Nephron (organoid): ENCODE measurements at regions not wholly inside any gene's neighbourhood (a gene's known extent, or its start where the extent isn't known, plus 50 kb on each side); places are given as distances from the start of the nearest gene placed in this dataset.

Experiments used
- H3K27ac Mint-ChIP-seq, 3 experiments: 2 replicates each; pipeline ENCODE4 v1.8.0; 2020; ENCODE audit warnings: mixed read lengths in 3 of 3, mild to moderate bottlenecking in 2 of 3, moderate library complexity in 1 of 3
- H3K27me3 Mint-ChIP-seq: 2 replicates; pipeline ENCODE4 v1.8.0; 2021; ENCODE audit warnings: low read depth, mild to moderate bottlenecking, moderate library complexity, mixed read lengths
- H3K36me3 Mint-ChIP-seq: 2 replicates; pipeline ENCODE4 v1.8.0; 2020; ENCODE audit warnings: low read depth, mixed read lengths
- H3K4me1 Mint-ChIP-seq: 2 replicates; pipeline ENCODE4 v1.8.0; 2020; ENCODE audit warnings: mixed read lengths
- H3K4me3 Mint-ChIP-seq, 3 experiments: 2 replicates each; pipeline ENCODE4 v1.8.0; 2020; ENCODE audit warnings: mild to moderate bottlenecking in 3 of 3, mixed read lengths in 3 of 3, moderate library complexity in 2 of 3
- H3K9me3 Mint-ChIP-seq: 2 replicates; pipeline ENCODE4 v1.8.0; 2020; ENCODE audit warnings: mixed read lengths
- TF ChIP-seq, protein P1 (sequence below), 3 experiments: fragments of 200-600 bp; sonication (generic); IDR thresholded peaks; one replicate each; pipeline ENCODE4 v1.5.0; 2021; ENCODE audit warnings: antibody characterized with exemption in 3 of 3; ENCODE audit not compliant: unreplicated experiment in 3 of 3

DNA sequence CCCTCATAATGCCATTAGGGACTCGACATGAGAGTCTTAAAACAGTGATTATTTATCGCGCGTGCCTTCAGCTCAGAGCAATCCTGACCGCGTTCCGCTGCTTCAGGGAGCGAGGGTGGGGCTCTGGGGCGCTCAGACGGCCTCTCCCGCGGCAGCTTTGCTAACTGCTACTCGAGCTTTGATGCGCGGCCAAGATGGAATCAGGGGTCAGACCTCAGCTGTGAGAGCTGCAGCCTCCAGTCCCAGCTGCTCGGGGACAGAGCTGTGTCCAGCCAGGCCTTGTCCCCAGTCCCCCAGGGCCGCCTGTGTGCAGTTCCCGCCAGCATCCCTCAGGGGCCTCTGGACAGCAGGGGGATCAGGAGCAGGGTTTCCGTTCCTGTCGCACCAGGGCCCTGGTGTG is 104.6 kb upstream of the TTC34 start:
- TF ChIP-seq, protein P1, sequence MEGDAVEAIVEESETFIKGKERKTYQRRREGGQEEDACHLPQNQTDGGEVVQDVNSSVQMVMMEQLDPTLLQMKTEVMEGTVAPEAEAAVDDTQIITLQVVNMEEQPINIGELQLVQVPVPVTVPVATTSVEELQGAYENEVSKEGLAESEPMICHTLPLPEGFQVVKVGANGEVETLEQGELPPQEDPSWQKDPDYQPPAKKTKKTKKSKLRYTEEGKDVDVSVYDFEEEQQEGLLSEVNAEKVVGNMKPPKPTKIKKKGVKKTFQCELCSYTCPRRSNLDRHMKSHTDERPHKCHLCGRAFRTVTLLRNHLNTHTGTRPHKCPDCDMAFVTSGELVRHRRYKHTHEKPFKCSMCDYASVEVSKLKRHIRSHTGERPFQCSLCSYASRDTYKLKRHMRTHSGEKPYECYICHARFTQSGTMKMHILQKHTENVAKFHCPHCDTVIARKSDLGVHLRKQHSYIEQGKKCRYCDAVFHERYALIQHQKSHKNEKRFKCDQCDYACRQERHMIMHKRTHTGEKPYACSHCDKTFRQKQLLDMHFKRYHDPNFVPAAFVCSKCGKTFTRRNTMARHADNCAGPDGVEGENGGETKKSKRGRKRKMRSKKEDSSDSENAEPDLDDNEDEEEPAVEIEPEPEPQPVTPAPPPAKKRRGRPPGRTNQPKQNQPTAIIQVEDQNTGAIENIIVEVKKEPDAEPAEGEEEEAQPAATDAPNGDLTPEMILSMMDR (IDR thresholded peaks at IDR 0.05; ENCODE audit: unreplicated experiment in 3 of 3): no peak
- H3K27me3 Mint-ChIP-seq: peaks cover 37% of the 10 kb centered on the region

DNA sequence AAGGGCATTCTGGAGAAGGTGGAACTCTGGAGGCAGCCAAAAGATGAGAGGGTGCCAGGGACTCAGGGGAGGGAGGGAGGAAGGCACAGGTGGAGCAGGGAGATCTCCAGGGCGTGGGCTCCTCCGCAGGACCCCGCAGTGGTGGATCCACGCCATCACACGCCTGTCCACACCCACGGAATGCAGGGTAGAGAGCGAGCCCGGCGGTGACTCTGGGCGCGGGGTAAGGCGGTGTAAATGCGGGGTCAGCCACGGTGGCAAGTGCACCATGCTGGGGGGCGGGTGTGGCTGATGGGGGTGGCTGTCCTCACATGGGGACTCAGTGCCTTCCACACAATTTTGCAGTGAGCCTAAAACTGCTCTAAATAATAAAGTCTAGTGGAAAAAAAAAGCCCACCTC is 105.1 kb upstream of the TTC34 start:
- Mint-ChIP-seq H3K36me3 (no peaks in the 10 kb centered on the region), H3K4me3 (no peak overlapping the region), H3K4me1 (peaks cover 4% of the 10 kb centered on the region), H3K9me3 (peaks cover 10% of the 10 kb centered on the region), H3K27me3 (peaks cover 34% of the 10 kb centered on the region), H3K27ac (no peak overlapping the region)
- TF ChIP-seq, protein P1 (IDR thresholded peaks at IDR 0.05; ENCODE audit: unreplicated experiment in 3 of 3): no peak

More for the DNA sequence above, 104.6 kb upstream of the TTC34 start:
- peaks cover 4% of the 10 kb centered on the region for H3K4me1 Mint-ChIP-seq
- H3K27ac Mint-ChIP-seq: no peak overlapping the region
- peak overlapping the region in 1 of 3 experiments; percentile 36 for H3K4me3 Mint-ChIP-seq
- peaks cover 10% of the 10 kb centered on the region for H3K9me3 Mint-ChIP-seq
- H3K36me3 Mint-ChIP-seq: no peaks in the 10 kb centered on the region

- peaks cover 10% of the 10 kb centered on the region for H3K9me3 Mint-ChIP-seq
- no peak overlapping the region for H3K27ac Mint-ChIP-seq
- no peak overlapping the region for H3K4me3 Mint-ChIP-seq
- H3K27me3 Mint-ChIP-seq: peaks cover 36% of the 10 kb centered on the region
- peaks cover 4% of the 10 kb centered on the region for H3K4me1 Mint-ChIP-seq
- H3K36me3 Mint-ChIP-seq: no peaks in the 10 kb centered on the region
- TF ChIP-seq, protein P1 (IDR thresholded peaks at IDR 0.05; ENCODE audit: unreplicated experiment in 3 of 3): no peak
These were observed 105.6 kb upstream of the TTC34 start for GRCh38 chr1:2907051-2907450.

GRCh38 chr1:2908081-2908480 is 106.6 kb upstream of the TTC34 start:
- peaks cover 32% of the 10 kb centered on the region for H3K27me3 Mint-ChIP-seq
- no peaks in the 10 kb centered on the region for H3K36me3 Mint-ChIP-seq
- H3K9me3 Mint-ChIP-seq: peaks cover 7% of the 10 kb centered on the region
- no peak overlapping the region for H3K4me3 Mint-ChIP-seq
- no peak overlapping the region for H3K27ac Mint-ChIP-seq
- TF ChIP-seq, protein P1 (IDR thresholded peaks at IDR 0.05; ENCODE audit: unreplicated experiment in 3 of 3): no peak
- peaks cover 4% of the 10 kb centered on the region for H3K4me1 Mint-ChIP-seq

DNA sequence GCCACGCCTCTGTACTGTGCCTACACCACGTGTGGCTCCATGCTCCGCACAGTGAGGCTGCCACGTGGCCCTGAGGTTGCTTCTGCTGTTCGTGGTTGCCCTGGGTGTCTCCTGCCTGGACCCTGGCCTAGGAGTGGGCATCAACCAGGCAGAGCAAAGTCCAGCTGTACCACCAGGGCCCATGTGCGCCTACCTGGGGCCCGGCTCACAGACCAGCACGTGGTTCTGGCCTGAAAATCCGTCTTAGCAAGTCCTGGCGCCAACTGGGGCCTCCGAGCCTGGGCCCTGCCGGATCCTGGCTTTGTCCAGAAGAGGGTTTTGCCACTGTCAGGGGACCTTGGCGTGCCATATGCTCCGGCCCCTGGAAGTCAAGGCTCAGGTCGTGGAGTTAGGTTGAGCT is 107.1 kb upstream of the TTC34 start:
- Mint-ChIP-seq H3K4me3 (no peak overlapping the region), H3K4me1 (peaks cover 4% of the 10 kb centered on the region), H3K27ac (no peak overlapping the region), H3K9me3 (peaks cover 4% of the 10 kb centered on the region), H3K27me3 (peaks cover 28% of the 10 kb centered on the region), H3K36me3 (no peaks in the 10 kb centered on the region)
- TF ChIP-seq, protein P1 (IDR thresholded peaks at IDR 0.05; ENCODE audit: unreplicated experiment in 3 of 3): no peak

- Mint-ChIP-seq H3K36me3 (no peaks in the 10 kb centered on the region), H3K4me3 (no peak overlapping the region), H3K27me3 (peaks cover 20% of the 10 kb centered on the region), H3K4me1 (peaks cover 4% of the 10 kb centered on the region), H3K27ac (no peak overlapping the region), H3K9me3 (peaks cover 3% of the 10 kb centered on the region)
- TF ChIP-seq, protein P1 (IDR thresholded peaks at IDR 0.05; ENCODE audit: unreplicated experiment in 3 of 3): no peak
These were observed 108.3 kb upstream of the TTC34 start for GRCh38 chr1:2909797-2910196.
